GM13976 (cell line): ENCODE measurements at regions not wholly inside any gene's neighbourhood (a gene's known extent, or its start where the extent isn't known, plus 50 kb on each side); places are given as distances from the start of the nearest gene placed in this dataset.
"Not testable (repeated sequence)": the region's sequence is repeated elsewhere in the genome, so short reads cannot be mapped to it uniquely, and the experiment has no call there.

Experiments used
- DNase-seq: peaks from one replicate; pipeline ENCODE4 v3.0.0; 2012; ENCODE audit warnings: low spot score
- CTCF ChIP-seq: IDR thresholded peaks from 2 replicates; pipeline ENCODE4 v1.5.1; 2012; ENCODE audit warnings: borderline replicate concordance, mild to moderate bottlenecking; ENCODE audit not compliant: insufficient read depth; ENCODE audit errors: extremely low read depth, missing control alignments, control extremely low read depth
- in situ Hi-C: fragments of 300-500 bp; cut with MboI; formaldehyde crosslinking; loops from one replicate; pipeline ENCODE4 v1.12.0; 2022; ENCODE audit warnings: low sequenced_read_pairs, mixed read lengths, inconsistent platforms; ENCODE audit not compliant: unreplicated experiment

GRCh38 chr2:35962585-35963146, 392.9 kb upstream of the CRIM1 start:
- in situ Hi-C loops = no loop called here
- TF ChIP-seq CTCF = no peak
- no peak for DNase-seq

GRCh38 chr2:35960596-35960995, 395.0 kb upstream of the CRIM1 start:
- no peak for TF ChIP-seq CTCF
- in situ Hi-C loops = no loop called here
- no peak for DNase-seq

- in situ Hi-C loops, DNase-seq: not testable (repeated sequence)
These were observed 398.5 kb upstream of the CRIM1 start for GRCh38 chr2:35957053-35957452.

- in situ Hi-C loops = no loop called here
- no peak for TF ChIP-seq CTCF
- no peak for DNase-seq
These were observed 409.1 kb upstream of the CRIM1 start for GRCh38 chr2:35946478-35946877.

GRCh38 chr2:35938838-35939237, 416.7 kb upstream of the CRIM1 start:
- in situ Hi-C loops = no loop called here
- TF ChIP-seq CTCF = no peak
- no peak for DNase-seq

GRCh38 chr2:35933031-35933430, 422.5 kb upstream of the CRIM1 start:
- in situ Hi-C loops = no loop called here
- no peak for DNase-seq

More at GRCh38 chr2:35933031-35933430, 422.5 kb upstream of the CRIM1 start:
- TF ChIP-seq CTCF = no peak
